ENCODE measurements at regions not wholly inside any gene's neighbourhood (a gene's known extent, or its start where the extent isn't known, plus 50 kb on each side); places are given as distances from the start of the nearest gene placed in this dataset.

DNA sequence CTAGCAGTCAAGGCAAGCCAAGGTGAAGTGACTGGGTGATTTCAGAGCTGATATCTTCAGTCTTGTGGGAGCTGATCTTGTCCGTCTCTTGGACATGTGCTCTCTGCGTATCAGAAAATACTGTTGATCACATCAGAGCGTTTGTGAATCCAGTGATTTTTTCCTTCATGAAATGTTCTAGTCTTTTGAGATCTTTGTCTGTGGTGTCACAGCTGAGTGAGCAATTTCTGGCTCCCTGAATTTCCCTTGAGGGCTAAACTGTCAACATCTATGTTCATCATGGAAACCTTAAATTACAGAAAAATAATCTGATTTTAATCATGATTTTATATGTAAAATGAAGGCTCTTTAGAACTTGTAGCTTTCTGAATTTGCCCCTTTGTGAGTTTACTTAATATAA, 432.0 kb downstream of the CCDC85A start:
- TF ChIP-seq TCF7L2 (IDR thresholded peaks at IDR 0.05; ENCODE audit: low read depth, low read length): no peak
- TF ChIP-seq, protein P1, sequence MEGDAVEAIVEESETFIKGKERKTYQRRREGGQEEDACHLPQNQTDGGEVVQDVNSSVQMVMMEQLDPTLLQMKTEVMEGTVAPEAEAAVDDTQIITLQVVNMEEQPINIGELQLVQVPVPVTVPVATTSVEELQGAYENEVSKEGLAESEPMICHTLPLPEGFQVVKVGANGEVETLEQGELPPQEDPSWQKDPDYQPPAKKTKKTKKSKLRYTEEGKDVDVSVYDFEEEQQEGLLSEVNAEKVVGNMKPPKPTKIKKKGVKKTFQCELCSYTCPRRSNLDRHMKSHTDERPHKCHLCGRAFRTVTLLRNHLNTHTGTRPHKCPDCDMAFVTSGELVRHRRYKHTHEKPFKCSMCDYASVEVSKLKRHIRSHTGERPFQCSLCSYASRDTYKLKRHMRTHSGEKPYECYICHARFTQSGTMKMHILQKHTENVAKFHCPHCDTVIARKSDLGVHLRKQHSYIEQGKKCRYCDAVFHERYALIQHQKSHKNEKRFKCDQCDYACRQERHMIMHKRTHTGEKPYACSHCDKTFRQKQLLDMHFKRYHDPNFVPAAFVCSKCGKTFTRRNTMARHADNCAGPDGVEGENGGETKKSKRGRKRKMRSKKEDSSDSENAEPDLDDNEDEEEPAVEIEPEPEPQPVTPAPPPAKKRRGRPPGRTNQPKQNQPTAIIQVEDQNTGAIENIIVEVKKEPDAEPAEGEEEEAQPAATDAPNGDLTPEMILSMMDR (IDR thresholded peaks at IDR 0.05): no peak

Data from Panc1 (cell line).